Epithelial cell of esophagus (primary cell): ENCODE measurements at regions not wholly inside any gene's neighbourhood (a gene's known extent, or its start where the extent isn't known, plus 50 kb on each side); places are given as distances from the start of the nearest gene placed in this dataset.
"Not testable (repeated sequence)": the region's sequence is repeated elsewhere in the genome, so short reads cannot be mapped to it uniquely, and the experiment has no call there.

Experiments used
- DNase-seq: peaks from one replicate; pipeline ENCODE4 v3.0.0; 2010; ENCODE audit warnings: low read depth
- H3K4me3 ChIP-seq: 2 replicates; pipeline ENCODE4 v1.5.1; 2011; ENCODE audit warnings: mild to moderate bottlenecking, low read length, control low read depth
- TF ChIP-seq, protein P1 (sequence below): IDR thresholded peaks from 2 replicates; pipeline ENCODE4 v1.5.1; 2011; ENCODE audit warnings: low read depth, mild to moderate bottlenecking, low read length, control low read depth, inconsistent platforms; ENCODE audit not compliant: insufficient read depth; ENCODE audit errors: missing control alignments

DNA sequence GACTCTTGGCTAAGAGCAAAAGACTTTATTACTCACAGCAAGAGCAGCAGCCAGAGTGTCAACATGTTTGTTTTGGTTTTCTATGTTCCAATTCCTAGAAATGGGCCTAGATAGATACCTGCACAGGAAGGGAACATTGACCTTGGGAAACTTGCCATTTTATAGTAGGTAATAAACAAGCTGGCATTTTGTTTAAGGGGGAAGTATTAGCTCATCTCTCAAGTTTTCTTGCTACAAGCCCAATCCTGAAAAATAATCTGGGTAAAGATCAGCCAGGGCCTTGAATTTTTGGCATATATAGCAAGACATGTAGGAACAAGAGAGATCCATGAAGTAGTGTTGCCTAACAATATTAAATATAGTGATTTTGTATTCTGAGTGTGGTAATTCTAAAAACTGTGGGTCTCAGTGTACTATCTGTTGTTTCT lies 51.4 kb upstream of the RGL1 start:
- TF ChIP-seq, protein P1, sequence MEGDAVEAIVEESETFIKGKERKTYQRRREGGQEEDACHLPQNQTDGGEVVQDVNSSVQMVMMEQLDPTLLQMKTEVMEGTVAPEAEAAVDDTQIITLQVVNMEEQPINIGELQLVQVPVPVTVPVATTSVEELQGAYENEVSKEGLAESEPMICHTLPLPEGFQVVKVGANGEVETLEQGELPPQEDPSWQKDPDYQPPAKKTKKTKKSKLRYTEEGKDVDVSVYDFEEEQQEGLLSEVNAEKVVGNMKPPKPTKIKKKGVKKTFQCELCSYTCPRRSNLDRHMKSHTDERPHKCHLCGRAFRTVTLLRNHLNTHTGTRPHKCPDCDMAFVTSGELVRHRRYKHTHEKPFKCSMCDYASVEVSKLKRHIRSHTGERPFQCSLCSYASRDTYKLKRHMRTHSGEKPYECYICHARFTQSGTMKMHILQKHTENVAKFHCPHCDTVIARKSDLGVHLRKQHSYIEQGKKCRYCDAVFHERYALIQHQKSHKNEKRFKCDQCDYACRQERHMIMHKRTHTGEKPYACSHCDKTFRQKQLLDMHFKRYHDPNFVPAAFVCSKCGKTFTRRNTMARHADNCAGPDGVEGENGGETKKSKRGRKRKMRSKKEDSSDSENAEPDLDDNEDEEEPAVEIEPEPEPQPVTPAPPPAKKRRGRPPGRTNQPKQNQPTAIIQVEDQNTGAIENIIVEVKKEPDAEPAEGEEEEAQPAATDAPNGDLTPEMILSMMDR, result no peak
- no peak overlapping the region for H3K4me3 ChIP-seq
- DNase-seq, result peak; percentile 74

DNA sequence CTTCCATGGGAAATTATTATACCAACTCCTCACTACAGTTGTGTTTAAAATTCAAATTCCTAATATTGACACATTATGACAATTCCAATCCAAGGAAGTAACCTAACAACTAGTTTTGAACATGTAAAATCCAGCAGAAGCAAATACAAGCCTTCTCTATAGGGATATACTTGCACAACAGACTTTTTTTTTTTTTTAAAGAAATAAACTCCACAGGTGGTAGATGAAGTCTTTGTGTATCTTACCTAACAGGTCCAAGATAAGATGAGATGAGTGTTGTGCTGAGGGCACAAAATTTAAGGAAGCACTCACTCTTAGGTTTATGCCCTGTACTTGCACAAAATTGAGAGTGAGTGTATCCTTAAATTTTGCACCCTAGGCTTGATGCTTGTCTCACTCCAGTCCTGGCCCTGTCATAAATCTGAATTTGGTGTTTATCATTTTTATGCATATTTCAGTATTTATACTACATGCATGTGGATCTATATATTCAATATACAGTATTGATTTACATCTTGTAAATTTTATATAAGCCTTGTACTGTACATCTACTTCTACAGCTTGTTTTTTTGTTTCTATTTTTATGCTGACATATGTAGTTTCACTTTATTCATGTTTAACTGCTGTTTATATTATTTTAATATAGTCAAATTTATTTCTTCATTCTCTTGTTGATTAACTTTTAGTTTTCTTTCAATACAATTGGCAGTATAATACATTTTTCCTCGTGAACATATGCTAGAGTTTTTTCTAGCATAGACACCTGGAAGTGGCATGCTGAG lies 60.6 kb upstream of the RGL1 start:
- no peak for DNase-seq
- TF ChIP-seq, protein P1, result no peak
- no peak overlapping the region for H3K4me3 ChIP-seq

DNA sequence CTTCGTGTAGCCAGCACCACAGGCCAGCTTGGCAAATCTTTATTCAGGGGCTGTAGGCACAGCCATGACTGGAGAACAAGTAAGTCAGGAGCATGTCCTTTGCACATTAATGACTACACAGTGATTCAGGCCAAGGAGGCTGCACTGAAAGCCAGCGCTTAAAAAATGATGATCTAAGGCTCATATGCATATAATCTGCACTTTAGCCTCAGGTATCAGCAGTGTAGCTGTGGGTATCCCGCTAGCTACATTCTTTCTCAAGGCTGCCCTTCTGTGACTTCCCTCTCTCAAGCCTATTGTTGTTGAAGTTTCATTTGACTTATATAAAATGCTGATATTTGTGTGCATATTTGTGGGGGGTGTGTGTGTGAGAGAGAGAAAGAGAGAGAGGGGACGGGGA lies 62.6 kb upstream of the RGL1 start:
- no peak for DNase-seq
- TF ChIP-seq, protein P1, result no peak
- no peak overlapping the region for H3K4me3 ChIP-seq

DNA sequence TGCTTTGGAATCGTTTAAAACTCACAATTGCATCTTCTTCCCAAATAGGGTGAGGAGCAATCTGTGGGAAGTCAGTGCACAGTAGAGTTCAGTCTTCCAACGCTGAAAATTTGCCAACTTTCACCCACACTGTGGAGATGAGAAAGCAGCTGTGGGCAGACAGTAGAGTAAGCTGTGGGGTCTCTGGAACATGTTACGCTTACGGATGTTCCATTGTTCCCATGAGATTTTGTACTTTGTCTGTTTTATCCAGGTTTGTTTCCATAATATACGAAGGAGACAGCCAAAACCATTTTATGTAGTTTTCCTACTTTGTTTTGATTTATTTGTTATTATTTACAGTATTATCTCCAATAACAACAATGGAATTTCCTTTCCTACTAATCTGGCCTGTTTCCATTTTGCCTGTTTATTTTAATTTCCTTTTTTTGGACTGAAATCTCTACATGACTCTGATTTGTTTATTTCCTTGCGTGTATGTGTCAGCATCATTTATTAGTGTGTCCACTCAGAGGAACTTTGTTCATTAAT lies 65.1 kb upstream of the RGL1 start:
- H3K4me3 ChIP-seq, result no peak overlapping the region
- DNase-seq, result no peak
- TF ChIP-seq, protein P1, result no peak

DNA sequence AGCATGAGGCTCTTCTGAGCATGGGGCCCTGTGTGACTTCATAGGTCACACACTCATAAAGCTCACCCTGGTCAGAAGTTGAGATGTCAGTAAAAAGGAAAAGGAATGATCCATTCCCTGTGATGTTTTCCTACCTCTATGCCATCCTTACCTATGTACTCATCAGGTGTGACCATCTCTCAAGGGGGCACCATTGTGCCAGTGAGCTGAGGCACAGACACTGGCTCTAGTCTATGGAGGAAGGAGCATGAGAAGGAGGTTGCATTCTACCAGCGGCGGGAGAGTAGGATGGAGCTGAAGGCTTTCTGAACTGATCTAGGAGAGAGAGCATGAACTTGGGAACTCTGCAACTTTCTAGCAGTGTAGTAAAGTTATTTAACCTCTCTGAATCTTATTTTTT lies 65.8 kb upstream of the RGL1 start:
- TF ChIP-seq, protein P1, result no peak
- DNase-seq, result peak; percentile 14
- no peak overlapping the region for H3K4me3 ChIP-seq

DNA sequence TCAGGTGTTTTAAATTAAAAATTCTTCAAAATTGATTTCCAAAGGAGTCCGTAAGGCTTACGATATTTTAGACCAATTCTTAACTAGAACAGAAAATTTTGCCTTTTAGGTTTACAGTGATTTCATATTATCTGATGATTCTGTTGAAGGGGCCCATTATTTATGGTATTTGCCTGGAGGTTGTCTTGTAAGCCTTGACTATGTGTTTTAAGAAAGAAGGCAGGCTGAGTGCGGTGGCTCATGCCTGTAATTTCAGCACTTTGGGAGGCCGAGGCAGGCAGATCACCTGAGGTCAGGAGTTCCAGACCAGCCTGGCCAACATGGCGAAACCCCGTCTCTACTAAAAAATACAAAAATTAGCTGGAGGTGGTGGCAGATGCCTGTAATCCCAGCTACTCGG lies 67.0 kb upstream of the RGL1 start:
- H3K4me3 ChIP-seq, DNase-seq: not testable (repeated sequence)

DNA sequence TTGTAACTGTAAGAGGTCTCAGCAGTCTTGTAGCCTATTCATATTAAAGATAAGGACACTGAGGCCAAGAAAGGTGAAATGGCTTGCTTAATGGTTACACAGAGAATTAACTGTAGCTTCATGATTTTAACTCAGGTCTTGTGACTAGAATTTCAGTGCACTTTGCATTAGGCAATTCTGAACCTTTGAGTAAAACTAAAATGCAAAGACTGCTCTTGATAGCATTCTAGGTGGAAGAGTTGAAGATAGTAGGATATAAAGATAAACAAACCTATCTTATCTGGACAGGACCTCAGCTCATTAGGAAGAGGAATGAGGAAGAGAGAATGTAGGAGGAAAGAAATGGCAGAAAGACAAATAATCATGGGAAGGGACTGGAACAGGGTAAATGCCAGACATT lies 68.6 kb upstream of the RGL1 start:
- TF ChIP-seq, protein P1, result no peak
- no peak overlapping the region for H3K4me3 ChIP-seq

More for the DNA sequence above, 68.6 kb upstream of the RGL1 start:
- no peak for DNase-seq
